Femur (tissue), 1 donor: ENCODE measurements at regions not wholly inside any gene's neighbourhood (a gene's known extent, or its start where the extent isn't known, plus 50 kb on each side); places are given as distances from the start of the nearest gene placed in this dataset.
"Not testable (repeated sequence)": the region's sequence is repeated elsewhere in the genome, so short reads cannot be mapped to it uniquely, and the experiment has no call there.

ENCODE experiments used
- DNase-seq: peaks from one replicate; pipeline ENCODE4 v3.0.0-alpha.2; 2017

DNA sequence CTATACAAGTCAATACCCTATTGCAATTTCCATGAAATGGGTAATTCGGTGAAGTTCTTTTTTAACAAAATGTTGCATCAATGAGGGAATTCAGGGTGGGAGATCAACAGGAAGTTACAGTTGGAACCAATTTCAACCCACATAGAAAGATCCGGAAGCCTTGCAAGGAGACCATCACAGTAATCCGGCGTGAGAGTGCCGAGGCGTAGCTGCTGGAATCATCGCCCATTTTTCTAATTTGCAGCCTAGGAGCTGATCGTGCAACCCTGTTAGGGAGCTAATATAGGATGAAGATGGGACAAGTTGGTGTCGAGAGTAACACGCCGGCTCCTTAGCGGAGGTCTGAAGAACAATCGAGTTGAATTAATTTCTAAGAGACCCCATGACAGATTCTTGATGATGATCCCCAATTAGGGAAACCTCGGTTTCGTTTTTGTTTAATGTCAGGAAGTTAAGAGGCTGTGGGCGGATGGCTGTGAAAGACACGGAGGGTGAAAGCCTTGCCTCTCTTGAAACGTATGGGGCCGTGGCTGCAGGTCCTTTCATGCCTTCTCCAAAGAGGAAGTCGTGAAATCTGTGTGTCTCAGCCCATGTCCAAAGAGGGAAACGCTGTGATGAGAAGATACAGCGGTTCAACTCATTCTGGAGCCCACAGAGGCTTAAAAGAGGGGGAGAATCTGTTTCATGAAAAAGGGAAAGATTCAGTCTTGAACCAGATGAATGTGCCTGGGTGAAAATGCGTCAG lies 51.2 kb upstream of the CARD11 start:
- DNase-seq: no peak

DNA sequence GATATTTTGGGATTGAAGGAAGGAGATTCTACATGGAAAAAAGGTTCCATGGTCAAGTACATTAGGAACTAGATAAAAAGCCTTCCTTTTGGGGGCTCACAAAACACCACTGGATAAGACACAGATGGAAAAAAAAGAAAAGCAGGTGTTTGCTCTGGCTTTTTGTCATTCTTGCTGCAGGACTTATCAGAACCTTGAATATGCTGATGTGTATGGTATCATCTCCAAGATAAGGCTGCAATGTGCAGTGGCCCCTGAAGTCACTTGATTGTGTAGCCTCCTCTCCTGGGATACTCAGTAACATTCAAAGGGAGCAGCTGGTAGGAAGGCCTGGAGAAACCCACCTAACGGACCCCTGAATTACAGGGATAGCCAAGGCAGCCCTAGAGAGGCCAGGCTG lies 54.1 kb upstream of the CARD11 start:
- DNase-seq: no peak

DNA sequence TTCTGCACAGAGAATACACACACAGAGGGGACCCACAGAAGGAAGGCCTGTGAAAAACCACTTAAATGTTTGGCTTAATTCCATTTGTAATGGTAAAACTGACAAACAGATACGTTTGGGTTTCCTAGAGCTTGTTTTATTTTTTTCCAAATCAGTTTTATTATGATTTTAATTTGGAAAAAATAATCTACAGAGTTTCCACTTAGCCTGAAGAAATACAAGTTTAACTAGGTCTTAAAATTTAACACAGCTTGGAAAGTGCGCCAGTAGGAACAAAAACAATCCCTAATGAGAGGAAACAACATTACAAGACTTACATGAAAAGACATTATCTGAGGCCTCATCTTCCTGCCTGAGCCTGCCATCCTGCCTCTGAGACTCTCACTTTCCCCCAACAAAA lies 58.5 kb upstream of the CARD11 start:
- DNase-seq: no peak

DNA sequence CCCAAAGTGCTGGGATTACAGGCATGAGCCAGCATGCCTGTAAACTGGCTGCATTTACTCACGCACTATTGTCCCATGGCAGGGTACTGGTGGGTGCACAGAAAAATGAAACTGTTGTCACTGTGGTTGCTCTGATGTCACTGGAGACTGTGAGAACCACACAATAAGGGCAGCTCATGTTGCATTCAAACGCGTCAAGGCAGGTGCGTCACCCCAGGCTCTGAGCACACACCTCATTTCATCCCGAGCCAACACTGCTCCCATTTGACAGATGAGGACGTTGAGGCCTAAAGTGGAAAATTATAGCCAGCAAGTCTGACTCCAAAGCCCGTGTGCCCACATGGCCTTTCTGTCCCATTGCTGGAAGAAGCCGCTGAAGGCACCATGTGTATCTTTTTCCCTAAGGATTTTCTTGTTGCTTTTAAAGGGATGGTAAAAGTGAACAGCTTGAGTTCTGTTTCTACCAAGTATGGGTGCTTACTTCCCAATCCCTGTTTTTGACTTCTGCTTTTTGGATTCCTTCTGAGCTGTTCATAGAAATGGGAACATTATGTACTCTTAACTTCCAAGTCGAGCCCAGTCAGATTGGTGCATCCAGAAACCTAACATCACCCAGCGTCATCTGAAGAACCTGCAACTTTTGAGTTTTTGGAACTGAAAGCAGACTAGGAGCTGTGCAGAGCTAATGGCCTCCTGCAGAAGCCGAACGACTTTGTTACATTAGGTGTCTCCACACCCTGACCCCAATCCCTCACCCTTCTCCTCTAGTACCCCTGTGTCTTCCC lies 60.1 kb upstream of the CARD11 start:
- no peak for DNase-seq

DNA sequence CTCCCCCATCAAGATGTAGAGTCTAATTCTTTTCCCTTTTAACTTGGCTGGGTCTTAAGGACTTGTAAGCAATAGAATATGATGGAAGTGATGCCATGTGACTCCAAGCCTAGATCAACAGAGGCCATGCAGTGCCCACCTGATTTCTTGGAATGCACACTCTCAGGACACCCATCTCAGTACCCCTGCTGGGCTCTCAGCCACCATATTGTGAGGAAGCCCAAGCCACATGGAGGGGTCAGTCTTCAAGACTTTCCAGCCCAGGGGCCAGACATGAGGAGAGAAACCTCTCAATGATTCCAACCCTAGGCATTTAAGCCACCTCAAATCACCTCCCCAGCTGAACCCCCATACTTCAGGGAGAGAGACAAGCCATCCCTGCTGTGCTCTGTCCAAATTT lies 62.2 kb upstream of the CARD11 start:
- no peak for DNase-seq

DNA sequence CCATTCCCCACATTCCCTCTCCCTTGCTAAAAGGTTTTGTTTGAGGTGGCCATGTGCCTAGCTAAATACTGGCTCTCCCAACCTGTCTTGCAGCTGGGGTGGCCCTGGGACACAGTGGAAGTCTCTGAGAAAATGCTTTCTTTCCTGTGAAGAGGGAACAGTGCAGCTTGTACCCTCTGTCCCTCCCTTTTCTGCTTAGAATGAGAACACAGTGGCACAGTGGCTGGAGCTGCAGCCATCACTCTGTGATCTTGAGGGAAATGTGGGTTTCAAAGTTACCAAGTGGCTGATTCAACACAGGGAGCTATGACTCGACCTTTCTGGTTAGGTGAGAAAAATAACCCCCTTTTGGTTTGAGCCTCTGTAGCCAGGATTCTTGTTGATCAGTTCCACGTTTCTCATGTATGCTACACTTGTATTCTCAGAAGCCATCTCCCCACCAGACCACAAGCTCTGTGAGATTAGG lies 62.7 kb upstream of the CARD11 start:
- DNase-seq: no peak

DNA sequence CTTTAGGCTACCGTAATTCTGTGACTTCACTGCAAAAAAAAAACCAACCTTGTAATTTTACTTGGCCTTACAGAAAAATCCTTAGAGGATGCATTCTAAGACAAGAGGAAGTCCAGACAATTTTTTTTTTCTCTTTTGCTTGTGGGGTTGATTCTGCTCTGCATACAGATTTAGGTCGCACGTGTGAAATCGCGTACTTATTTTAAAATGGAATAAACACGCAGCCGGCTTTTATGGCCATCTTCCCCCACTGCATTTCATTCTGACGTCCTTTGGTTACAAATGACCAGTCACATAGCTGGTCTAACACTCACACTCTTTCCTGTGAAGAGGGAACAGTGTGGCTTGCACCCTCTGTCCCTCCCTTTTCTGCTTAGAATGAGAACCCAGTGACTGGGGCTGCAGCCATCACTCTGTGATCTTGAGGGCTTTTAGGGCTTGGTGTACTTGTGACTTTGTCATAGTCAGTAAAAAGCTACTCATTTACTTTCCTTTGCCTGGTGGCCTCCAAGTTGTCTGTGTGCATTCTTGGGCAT lies 63.6 kb upstream of the CARD11 start:
- no peak for DNase-seq

DNA sequence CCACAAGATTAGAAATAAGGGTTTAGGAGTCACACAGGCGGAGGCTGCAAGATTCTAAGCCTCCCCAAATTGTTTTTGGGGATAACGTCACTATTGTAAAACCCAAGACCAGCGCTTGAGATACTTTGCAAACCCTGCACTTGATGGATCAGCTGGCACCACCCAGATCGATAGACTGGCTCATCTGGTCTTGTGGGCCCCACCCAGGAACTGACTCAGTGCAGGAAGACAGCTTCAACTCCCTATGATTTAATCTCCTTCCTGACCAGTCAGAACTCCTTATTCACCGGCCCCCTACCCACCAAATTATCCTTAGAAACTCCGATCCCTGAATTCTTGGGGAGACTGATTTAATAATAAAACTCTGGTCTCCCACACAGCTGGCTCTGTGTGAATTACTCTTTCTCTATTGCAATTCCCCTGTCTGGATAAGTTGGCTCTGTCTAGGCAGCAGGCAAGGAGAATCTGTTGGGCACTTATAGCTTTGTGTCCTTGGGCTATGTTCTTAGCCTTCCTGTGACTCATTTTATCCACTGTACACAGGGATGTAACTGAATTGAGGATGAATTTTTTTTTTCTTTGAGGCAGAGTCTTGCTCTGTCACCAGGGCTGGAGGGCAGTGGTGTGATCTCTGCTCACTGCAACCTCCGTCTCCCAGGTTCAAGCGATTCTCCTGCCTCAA lies 64.4 kb upstream of the CARD11 start:
- no peak for DNase-seq

DNA sequence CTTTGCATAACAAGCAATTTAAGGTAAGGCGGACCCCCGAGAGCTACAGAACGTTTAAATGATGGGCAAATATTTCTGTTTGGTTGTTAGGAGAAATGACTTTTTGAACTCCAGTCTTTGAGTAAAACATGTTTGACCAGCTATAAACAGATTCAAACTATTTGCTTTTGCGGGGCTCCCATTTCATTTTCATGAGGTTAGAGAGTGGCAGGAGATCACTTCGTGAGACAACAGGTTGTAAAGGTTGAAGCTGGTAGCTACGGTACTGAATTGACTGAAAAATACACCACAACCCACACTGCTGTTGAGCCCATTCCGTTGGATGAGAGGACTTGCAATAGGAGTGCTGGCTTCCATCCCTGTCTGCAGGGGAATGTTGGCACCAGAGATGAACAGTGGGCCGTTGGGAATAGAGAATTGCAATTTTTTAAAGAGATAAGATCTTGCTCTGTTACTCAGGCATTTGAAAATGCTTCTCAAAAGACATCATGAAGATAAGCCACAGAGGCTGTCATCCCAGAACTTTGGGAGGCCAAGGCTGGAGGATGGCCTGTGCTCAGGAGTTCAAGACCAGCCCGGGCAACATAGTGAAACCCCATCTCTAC lies 65.7 kb upstream of the CARD11 start:
- no peak for DNase-seq

DNA sequence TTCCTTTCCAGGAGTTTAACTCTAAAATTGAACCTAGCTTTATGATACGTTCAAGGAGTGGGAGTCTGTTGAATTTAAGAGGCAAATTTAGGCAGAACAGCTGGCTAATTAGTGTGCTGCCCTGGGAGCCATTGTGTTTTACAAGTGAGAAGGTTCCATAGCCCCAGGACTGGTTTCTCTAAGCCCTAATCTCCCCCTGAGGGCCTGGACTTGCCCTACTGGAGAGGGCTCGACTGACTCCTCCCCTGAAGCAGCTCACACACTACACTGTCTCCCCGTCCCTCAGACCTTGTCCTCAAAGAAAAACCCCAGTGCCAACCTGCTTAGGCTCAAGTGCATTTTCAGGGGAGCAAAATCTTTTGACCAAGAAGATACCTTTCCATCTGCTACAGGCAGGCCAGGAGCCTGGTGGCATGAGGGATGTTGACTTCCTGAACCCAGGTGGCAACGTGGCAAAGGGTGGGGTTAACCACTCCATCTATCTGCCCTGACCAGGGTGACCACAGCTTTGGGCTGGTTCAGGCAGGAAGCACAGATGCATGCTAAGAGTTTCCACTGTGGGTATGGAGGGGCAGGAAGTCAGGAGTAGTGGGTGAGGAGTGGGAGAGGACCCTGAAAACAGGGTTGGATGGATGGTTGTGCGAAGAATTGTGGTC lies 68.9 kb upstream of the CARD11 start:
- DNase-seq: no peak

DNA sequence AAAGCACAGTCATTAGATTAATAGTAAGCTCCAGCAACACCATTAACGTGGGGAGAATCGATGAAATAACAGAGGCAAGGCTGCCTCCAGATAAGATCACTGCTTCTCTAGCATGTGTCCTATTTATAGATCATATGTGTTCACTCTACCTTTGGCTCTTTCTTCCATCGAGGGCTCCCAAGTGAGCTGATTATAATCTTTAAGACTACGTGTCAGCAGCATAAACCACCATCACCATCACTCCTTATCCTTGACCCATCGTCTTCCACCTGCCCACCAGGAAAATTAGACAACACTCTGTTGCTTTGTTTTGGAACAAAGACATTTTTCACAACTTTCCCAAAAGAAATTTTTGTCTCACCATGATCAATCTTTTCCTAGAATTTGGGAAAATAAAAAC lies 71.2 kb upstream of the CARD11 start:
- DNase-seq: no peak

DNA sequence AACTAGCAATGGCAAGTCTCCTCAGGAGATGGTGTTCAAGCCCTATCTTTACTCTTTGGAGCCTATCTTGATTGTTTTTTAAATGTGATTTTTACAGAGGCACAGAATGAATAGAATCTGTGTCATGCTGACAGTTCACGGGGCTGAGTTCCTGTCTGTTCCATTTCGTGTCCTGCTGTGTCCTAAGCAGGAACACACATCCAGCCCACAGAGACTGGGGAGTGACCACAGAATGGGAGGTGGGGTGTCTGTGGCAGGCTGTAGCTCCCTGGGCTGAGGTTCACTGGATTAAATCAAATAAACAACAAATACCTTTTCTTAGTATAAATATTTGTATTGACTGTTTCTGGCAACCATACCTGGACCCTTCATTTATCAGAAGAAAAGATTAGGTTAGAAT lies 73.4 kb upstream of the CARD11 start:
- DNase-seq: no peak

DNA sequence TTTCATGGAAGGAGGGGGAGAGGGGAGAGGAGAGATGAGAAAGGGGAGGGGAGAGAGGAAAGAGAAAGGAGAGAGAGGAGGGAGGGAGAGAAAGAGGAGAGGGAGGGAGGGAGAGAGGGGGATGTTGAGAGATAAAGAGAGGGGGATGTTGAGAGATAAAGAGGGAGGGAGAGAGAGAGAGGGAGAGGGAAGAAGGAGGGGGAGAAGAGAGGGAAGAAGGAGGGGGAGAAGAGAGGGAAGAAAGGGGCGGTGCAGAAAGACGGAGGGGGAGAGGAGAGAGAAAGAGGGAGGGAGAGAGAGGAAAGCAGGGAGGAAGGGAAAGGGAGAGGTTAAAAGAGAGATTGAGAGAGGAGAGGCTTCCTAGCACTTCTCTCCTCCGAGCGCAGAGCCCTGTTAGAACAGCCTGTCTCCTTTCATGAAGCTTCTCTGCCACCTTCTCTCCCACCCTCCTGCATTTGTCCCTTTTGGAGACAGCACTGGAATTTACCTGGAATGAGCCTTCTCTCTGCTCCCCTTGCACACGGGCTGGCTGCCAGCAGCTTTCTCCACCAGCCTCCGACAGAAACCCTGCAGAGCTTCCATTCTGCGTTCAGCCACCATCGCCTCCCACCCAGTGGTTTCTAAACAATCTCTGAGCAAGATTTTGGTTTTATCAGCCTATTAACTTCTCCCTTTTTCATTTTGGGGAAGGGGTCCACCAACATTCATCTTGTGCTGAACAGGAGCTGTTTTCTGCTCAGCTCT lies 74.0 kb upstream of the CARD11 start:
- DNase-seq: no peak

DNA sequence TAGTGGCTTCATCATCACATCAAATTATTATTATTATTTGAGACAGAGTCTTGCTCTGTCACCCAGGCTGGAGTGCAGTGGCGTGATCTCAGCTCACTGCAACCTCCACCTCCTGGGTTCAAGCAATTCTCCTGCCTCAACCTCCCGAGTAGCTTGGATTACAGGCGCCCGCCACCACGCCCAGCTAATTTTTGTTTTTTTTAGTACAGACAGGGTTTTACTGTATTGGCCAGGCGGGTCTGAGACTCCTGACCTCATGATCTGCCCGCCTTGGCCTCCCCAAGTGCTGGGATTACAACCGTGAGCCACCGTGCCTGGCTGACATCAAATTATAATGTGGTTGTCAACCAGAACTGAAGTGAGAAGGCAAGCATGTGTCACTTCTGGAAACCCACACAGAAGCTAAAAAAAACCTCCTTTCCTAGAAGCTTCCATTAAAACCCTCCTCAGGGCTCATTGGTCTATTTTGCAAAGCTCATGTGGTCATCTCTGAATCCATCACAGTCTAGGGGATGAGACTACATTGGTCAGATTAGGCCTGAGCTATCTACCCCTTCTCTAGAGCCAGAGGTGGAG lies 75.8 kb upstream of the CARD11 start:
- DNase-seq: not testable (repeated sequence)

DNA sequence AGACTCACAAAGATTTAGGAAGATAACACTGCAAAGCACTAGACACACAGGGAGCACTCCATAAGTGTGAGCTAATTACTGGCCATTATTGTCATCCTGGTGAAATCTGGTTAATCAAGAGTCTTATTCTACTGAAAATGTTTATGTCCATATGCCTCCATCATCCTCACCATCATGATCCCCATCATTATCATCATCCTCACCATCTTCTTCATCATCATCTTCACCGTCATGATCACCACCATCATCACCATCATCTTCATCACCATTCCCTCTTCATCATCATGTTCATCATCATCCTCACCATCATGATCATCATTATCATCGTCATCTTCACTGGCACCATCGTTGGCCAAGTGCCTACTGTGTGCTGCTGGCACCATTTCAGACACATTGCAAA lies 76.3 kb upstream of the CARD11 start:
- no peak for DNase-seq

DNA sequence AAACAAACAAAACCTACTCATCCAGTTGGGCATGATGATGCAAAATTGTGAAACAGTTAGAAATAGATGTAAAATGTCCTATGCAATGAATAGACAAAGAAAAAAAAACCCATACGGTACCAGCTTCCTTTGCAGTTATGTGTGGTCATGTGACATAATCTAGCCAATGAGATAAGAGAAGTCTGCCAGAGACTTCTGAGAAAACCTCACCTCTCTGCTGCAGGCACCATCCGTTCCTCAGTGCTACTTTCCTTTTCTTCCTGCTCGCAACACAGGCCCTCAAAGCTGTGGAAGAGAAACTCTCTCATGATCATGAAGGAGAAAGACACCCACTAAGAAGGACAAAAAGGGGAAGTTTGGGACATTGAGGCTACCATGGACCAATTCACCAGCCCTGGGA lies 76.8 kb upstream of the CARD11 start:
- no peak for DNase-seq

DNA sequence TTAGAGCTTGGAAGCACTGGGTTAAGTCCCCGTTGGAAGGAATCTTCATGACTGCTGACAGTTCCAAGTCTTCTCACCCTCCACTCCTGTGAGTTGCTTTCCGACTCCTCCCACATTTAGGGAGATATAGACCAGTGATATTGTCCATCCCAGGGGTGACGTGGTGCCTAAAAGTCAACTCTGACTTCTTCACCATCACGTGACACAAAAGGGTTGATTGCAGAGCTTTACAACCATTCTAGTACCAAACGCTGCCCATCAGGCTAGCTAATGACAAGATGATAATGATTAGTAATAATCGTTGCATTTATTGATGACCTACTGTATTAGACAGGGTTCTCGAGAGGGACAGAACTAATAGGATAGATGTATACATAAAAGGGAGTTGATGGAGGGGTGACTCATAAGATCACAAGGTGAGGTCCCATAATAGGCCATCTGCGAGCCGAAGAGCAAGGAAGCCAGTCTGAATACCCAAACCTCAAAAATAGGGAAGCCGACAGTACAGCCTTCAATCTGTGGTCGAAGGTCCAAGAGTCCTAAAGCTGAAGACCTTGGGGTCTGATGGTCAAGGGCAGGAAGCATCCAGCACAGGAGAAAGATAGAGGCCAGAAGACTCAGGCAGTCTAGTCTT lies 85.3 kb upstream of the CARD11 start:
- no peak for DNase-seq

DNA sequence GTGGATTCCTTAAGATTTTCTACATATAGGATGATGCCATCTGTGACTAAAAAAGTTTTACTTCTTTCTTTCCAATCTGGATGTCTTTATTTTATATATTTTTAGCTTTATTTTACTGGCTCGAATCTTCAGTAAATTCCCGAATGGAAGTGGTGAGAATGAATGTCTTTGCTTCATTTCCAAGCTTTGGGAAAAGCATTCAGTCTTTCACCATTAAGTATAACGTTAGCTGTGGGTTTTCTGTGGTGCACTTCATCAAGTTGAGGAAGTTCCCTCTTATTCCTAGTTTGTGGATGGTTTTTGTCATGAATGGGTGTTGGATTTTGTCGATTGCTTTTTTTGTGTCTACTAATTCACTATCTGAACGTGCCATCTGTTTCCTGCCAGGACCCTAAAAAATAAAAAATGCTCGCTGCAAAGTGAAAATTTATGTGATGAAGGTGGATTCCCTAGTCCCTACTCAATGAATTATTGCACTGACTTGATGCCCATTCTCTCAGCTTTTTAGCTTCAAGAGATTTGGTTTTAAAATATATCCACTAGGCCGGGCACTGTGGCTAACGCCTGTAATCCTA lies 90.2 kb upstream of the CARD11 start:
- no peak for DNase-seq

DNA sequence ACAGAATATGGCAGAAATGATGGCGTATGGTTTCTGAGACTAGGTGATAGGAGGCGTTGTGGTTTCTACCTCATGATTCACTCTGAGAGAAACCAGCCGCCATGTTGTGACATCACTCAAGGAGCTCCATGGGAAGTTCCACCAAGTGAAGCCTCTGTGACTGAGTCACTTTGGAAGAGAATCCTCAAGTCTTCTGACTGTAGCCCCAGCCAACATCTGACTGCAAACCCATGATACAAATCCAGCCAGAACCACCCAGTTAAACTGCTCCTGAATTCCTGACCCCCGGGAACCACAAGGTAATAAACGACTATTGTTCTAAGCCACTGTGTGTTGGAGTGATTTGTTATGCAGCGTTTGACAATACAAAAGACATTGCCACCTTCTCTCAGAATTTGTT lies 91.1 kb upstream of the CARD11 start:
- DNase-seq: no peak

DNA sequence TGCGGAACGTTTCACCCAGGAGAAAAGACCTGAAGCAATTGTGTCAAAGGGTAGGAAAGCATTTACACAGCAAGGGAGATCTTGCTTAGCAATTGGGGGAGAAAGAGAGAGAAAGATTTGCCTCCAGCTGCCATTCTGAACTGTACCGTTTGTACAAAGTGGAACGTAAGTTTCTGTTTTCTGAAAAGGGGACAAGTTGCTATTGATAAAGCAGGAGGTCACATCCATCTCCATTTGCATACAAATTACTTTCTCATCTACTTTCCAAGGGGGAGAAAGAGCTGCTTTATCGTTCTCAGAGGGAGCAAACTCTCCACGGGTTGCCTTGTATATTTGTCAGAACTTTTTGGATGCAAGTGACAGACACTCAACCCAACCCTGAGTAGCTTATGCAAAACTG lies 92.0 kb upstream of the CARD11 start:
- no peak for DNase-seq

DNA sequence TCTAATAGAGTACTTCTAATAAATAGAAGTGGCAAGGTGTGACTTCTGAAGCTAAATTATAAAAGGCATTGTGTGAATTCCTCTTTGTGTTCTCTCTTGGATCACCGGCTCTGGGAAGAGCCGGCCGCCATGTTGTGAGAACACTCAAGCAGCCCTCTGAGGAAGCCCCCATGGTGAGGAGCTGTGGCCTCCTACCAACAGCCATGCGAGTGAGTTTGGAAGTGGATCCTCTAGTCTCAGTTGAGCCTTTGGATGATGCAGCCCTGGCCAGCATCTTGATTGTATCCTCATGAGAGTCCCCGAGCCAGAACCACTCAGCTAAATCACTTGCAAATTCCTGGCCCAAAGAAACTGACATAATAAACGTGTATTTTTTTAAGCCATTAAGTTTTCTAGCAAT lies 94.5 kb upstream of the CARD11 start:
- DNase-seq: no peak
